ENCODE measurements at regions not wholly inside any gene's neighbourhood (a gene's known extent, or its start where the extent isn't known, plus 50 kb on each side); places are given as distances from the start of the nearest gene placed in this dataset.

GRCh38 chr2:236934166-236934565 lies 151.5 kb upstream of the COPS8 start:
- TF ChIP-seq CHD2 (IDR thresholded peaks at IDR 0.05; ENCODE audit: low read length): no peak
- TF ChIP-seq CTCF (IDR thresholded peaks at IDR 0.05; ENCODE audit: control extremely low read depth in 1 of 3, insufficient read depth in 1 of 3, low read depth in 1 of 3, low read length in 3 of 3): no peak
- no peak for TF ChIP-seq ATF2 (IDR thresholded peaks at IDR 0.05; ENCODE audit: low read length)
- no peak for TF ChIP-seq EP300 (IDR thresholded peaks at IDR 0.05; ENCODE audit: borderline replicate concordance in 1 of 2, low read depth in 2 of 2, low read length in 2 of 2)
- TF ChIP-seq SIRT6 (IDR thresholded peaks at IDR 0.05; ENCODE audit: low read length): no peak
- no peak for TF ChIP-seq POLR2AphosphoS5 (IDR thresholded peaks at IDR 0.05; ENCODE audit: low read depth, low read length)
- TF ChIP-seq TAF1 (IDR thresholded peaks at IDR 0.05; ENCODE audit: low read depth, low read length): no peak
- no peak for TF ChIP-seq USF2 (IDR thresholded peaks at IDR 0.05; ENCODE audit: low read length)

All from H1 (cell line).